GM23248 (cell line): ENCODE measurements at regions not wholly inside any gene's neighbourhood (a gene's known extent, or its start where the extent isn't known, plus 50 kb on each side); places are given as distances from the start of the nearest gene placed in this dataset.

Experiments used
- EZH2 ChIP-seq: fragments of 200-600 bp; sonication (generic); IDR thresholded peaks from 2 replicates; pipeline ENCODE4 v1.6.1; 2018; ENCODE audit warnings: antibody characterized with exemption, mild to moderate bottlenecking; ENCODE audit not compliant: insufficient read depth, poor library complexity, severe bottlenecking
- EZH2phosphoT487 ChIP-seq: fragments of 200-600 bp; sonication (generic); IDR thresholded peaks from 2 replicates; pipeline ENCODE4 v1.6.1; 2018; ENCODE audit warnings: antibody characterized with exemption, moderate library complexity, mild to moderate bottlenecking, low read depth; ENCODE audit not compliant: insufficient read depth

DNA sequence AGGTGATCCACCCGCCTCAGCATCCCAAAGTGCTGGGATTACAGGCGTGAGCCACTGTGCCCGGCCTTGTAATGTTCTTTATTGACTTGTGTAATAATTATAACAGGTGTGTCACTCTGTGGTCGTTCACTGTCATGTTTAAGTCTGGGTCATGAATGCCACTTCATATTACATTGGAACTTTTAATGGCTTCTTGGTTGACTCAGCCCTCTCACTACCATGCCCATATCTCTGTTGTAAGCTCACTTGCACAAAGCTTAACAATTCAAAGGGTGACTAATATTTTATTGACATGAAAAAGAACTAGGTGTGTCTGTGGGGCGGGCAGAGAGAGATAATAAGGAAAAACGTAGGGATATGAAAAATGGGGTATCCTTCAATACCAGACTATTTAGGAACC lies 639.7 kb upstream of the ACTRT1 start:
- no peak for TF ChIP-seq EZH2
- no peak for TF ChIP-seq EZH2phosphoT487
